HG03159 (cell line): ENCODE measurements at regions not wholly inside any gene's neighbourhood (a gene's known extent, or its start where the extent isn't known, plus 50 kb on each side); places are given as distances from the start of the nearest gene placed in this dataset.
"Not testable (repeated sequence)": the region's sequence is repeated elsewhere in the genome, so short reads cannot be mapped to it uniquely, and the experiment has no call there.

ENCODE experiments used
- ATAC-seq: cut with Tn5 transposase; IDR thresholded peaks from one replicate; pipeline ENCODE4 v1.9.1; 2021; ENCODE audit warnings: mild to moderate bottlenecking, moderate library complexity; ENCODE audit not compliant: unreplicated experiment

DNA sequence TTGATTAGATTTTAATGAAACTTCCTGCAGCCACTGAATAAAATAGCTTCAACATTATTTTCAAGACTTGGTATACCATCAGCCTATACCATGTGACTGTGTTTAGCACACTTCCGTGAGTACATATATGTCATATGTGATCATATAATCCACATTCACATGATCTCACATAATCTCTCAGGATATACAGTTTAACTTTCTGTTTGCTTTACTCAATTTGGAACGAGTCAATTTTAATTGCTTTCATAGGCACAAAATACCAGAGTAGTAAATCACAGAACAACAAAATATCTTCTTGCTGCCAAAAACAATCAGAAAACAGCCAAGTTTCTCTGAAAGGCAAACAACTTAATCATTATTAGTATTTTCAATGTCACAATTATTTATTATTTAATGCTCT lies 731.1 kb upstream of the DIAPH2 start:
- ATAC-seq = no peak

GRCh38 chrX:95956745-95957144 lies 727.9 kb upstream of the DIAPH2 start:
- no peak for ATAC-seq

DNA sequence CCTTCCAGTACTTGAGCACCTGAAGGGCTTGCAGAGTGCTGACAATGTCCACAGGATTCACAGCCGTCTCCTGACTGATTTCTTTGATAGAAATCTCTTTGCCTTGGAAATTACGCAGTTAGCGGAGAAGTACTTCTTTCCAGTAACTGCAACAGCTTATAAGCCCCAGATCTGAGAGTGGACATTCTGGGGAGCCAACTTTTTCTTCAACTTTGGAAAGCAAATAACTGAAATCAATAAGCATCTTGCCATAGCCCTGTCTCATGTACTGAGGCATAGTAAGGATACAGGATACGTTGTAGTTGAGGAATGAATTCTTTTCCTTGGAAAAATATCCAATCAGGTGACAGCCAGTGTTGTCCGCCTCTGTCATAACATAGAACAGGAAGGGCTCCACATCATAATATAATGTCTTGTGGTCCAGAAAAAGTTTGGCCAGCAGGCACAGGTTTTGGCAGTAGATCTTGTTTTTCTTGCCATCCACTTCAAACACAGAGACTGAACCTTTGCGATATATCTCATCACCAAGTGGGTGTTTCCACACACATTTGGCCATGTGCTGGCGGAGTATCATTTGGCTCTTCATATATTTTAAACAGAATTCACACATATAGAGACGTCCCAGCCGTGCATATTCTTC lies 711.1 kb upstream of the DIAPH2 start:
- not testable (repeated sequence) for ATAC-seq

- no peak for ATAC-seq
Observed at GRCh38 chrX:95974096-95974470, 710.6 kb upstream of the DIAPH2 start.

GRCh38 chrX:95974890-95975289 lies 709.8 kb upstream of the DIAPH2 start:
- no peak for ATAC-seq

- ATAC-seq = no peak
Observed at GRCh38 chrX:95995583-95995982, 689.1 kb upstream of the DIAPH2 start.

DNA sequence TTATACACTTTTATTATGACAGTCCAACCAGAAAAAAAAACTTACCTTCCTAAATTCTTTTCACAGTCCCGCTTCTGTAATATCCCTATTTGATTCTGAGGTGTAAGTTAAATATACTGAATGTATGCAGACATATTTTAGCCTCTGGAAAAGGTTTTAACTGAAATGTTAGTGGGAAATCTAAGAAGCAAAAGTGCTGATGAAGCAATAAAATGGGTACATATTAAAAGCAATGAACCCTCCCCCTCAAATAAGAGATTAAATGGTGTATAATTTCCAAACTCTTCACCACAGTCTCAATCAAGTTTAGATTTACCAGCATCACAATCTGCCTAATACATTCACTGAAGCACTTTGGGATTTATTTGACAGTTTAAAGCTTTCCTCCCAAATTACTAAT lies 688.3 kb upstream of the DIAPH2 start:
- ATAC-seq = no peak

GRCh38 chrX:96002431-96002830 lies 682.2 kb upstream of the DIAPH2 start:
- ATAC-seq = no peak

- ATAC-seq = no peak
Observed at GRCh38 chrX:96004386-96004785, 680.3 kb upstream of the DIAPH2 start.

DNA sequence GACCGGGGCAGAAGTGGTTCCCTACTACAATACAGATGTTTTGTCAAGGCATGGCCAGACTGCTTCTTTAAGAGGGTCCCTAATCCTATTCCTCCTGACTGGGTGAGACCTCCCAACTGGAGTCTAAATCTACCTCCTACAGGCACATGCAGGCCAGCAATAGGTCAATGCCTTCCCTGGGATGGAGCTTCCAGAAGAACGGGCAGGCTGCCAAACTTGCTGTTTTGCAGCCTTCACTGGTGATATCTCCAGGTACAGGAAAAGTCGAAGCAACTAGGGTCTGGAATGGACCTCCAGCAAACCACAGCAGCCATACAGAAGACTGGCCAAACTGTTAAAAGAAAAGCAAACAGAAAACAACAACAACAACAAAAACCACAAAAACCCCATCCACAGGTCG lies 678.4 kb upstream of the DIAPH2 start:
- no peak for ATAC-seq

GRCh38 chrX:96027407-96027806 lies 657.2 kb upstream of the DIAPH2 start:
- no peak for ATAC-seq

- no peak for ATAC-seq
Observed at GRCh38 chrX:96052078-96052477, 632.6 kb upstream of the DIAPH2 start.

GRCh38 chrX:96081891-96082290 lies 602.8 kb upstream of the DIAPH2 start:
- ATAC-seq = no peak

- ATAC-seq = no peak
Observed at GRCh38 chrX:96094616-96095015, 590.0 kb upstream of the DIAPH2 start.

- ATAC-seq = no peak
Observed at GRCh38 chrX:96098471-96098870, 586.2 kb upstream of the DIAPH2 start.

- no peak for ATAC-seq
Observed at GRCh38 chrX:96102997-96103396, 581.6 kb upstream of the DIAPH2 start.

- ATAC-seq = no peak
Observed at GRCh38 chrX:96112689-96113088, 572.0 kb upstream of the DIAPH2 start.

- no peak for ATAC-seq
Observed at GRCh38 chrX:96126182-96126581, 558.5 kb upstream of the DIAPH2 start.

DNA sequence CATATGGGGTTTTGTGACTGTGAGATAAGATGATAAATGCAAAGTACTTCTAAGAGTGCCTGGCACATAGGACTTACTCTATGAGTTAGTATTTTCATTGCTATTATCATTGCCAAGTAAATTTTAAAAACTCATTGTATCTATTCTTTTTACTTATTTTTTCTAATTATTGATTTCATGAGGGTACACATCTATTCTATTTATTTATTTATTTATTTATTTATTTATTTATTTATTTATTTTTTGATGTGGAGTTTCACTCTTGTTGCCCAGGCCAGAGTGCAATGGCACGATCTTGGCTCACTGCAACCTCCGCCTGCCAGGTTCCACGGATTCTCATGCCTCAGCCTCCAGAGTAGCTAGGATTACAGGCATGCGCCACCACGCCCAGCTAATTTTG lies 556.6 kb upstream of the DIAPH2 start:
- ATAC-seq = not testable (repeated sequence)

- no peak for ATAC-seq
Observed at GRCh38 chrX:96140796-96141195, 543.8 kb upstream of the DIAPH2 start.

- ATAC-seq = no peak
Observed at GRCh38 chrX:96147681-96148080, 537.0 kb upstream of the DIAPH2 start.

DNA sequence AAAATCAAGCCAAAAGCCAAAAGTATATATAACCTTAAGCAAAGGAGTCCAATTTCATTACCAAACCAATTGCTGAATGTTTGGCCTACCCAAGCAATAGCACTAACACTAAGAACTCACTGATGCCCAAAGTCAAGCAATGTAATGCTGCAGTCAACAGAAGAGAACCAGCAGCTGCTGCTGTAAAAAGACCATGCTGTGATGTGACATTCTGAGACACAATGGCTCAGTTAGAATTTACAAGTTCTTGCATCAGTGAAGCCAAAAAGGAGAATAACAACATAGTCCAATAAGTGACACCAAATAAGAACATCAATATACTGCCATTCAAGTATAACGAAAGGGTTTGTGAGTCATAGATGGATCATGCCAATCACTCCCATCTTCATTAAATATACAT lies 514.0 kb upstream of the DIAPH2 start:
- no peak for ATAC-seq

- no peak for ATAC-seq
Observed at GRCh38 chrX:96176921-96177320, 507.7 kb upstream of the DIAPH2 start.
